GM19035 (cell line): ENCODE measurements at regions not wholly inside any gene's neighbourhood (a gene's known extent, or its start where the extent isn't known, plus 50 kb on each side); places are given as distances from the start of the nearest gene placed in this dataset.
"Not testable (repeated sequence)": the region's sequence is repeated elsewhere in the genome, so short reads cannot be mapped to it uniquely, and the experiment has no call there.

Experiments
- ATAC-seq: cut with Tn5 transposase; IDR thresholded peaks from one replicate; pipeline ENCODE4 v1.9.1; 2021; ENCODE audit not compliant: unreplicated experiment

DNA sequence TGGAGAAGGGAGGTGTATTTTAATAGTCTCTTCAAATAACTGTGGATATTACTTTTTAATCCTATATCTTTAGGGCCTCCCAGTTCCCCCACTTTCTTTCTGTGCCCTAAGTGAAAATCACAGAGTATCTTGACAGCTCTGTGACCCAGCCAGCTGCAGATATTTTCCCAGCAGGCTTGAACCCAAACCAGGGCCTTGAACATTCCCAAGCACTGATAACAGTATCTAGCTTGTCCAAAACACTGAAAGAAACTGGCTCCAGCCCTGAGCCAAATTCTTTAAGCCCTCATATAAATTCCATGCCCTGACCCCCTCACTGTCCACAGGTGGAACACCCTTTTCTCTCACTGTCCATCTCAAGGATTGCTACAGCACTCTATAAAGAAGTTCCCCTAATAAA is 388.1 kb upstream of the CHAC2 start:
- no peak for ATAC-seq

DNA sequence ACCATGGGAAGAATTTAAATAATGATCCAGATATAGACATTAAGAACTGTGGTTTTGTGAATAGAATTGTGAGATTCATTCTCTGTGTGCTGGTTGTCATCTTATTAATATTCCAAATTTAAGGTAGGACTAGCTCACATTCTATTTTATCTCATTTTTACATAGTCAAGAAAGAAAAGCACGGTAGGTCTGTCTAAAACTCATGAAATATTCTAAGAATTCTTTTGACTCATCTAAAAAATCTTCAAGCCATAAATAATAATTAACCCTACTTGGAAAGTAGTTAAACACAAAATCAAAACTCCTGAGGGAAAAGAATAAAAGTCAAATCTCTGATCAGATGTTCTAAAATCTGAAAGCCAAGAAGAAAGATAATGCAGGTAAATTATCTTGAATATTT is 388.8 kb upstream of the CHAC2 start:
- ATAC-seq = no peak

DNA sequence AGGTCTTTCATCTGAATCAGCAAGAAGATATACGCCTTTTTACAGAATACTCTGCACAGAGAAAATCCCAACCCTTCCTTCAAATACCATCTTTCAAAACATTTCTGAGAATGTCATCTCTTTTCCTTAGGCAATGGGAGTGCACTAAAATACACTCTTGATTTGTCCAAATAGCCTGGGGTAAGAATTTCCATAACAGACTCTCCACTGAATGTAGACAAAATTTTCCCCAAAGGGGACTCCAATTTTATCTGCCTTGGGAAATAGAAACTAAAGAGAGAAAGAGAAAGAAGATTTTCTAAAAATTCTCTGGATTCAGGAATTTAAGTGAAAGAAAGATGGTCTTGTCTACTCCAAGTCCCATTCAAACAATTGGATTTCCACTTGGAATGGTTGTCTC is 394.5 kb upstream of the CHAC2 start:
- no peak for ATAC-seq

DNA sequence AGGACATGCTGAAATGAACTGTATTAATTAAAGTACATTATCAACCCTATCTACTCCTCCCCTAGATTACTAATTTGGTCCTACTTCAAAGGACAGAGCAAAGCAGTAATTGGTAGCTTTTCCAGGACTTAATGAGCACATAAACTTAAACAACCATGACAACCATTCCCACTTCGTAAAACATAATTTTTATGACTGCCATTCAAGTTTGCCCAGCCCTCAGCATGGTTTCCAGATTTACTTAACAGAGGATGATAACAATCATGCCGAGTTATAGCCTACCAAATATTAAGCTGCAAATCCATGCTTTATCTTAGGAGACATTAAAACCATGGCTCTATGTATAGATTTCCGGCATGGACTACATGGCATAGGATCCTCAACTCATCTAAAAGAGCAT is 401.1 kb upstream of the CHAC2 start:
- ATAC-seq = no peak

DNA sequence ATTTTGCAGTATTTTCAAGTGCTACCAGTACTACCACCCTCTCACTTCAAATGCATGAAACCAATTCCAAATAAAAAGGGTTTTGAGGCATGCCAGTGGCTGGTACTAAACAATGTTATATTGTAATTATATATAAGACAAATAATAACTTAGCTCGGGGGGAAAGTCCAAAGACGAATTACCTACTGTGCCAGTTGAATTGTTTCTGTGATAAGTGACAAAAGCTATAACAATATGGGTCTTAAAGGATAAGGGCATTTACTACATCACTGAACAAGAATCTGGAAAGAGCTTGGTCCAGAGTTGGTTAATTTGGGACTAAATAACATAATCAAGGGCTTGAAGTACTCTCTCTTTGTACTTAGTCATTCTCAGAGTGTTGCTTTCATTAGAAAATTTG is 404.7 kb upstream of the CHAC2 start:
- no peak for ATAC-seq

DNA sequence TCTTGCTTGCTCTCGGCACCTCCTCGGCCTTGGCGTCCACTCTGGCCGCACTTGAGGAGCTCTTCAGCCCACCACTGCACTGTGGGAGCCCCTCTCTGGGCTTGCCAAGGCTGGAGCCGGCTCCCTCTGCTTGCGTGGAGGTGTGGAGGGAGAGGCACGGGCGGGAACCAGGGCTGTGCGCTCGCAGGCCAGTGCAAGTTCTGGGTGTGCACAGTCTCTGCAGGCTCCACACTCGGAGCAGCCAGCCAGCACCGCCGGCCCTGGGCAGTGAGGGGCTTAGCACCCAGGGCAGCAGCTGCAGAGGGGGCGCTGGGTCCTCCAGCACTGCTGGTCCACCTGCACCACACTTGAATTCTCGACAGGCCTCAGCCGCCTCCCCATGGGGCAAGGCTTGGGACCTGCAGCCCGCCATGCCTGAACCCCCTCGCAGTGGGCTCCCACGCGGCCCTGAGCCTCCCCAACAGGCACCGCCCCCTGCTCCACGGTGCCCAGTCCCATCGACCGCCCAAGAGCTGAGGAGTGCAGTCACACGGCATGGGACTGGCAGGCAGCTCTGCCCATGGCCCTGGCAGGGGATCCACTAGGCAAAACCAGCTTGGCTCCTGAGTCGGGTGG is 411.2 kb upstream of the CHAC2 start:
- ATAC-seq = no peak

DNA sequence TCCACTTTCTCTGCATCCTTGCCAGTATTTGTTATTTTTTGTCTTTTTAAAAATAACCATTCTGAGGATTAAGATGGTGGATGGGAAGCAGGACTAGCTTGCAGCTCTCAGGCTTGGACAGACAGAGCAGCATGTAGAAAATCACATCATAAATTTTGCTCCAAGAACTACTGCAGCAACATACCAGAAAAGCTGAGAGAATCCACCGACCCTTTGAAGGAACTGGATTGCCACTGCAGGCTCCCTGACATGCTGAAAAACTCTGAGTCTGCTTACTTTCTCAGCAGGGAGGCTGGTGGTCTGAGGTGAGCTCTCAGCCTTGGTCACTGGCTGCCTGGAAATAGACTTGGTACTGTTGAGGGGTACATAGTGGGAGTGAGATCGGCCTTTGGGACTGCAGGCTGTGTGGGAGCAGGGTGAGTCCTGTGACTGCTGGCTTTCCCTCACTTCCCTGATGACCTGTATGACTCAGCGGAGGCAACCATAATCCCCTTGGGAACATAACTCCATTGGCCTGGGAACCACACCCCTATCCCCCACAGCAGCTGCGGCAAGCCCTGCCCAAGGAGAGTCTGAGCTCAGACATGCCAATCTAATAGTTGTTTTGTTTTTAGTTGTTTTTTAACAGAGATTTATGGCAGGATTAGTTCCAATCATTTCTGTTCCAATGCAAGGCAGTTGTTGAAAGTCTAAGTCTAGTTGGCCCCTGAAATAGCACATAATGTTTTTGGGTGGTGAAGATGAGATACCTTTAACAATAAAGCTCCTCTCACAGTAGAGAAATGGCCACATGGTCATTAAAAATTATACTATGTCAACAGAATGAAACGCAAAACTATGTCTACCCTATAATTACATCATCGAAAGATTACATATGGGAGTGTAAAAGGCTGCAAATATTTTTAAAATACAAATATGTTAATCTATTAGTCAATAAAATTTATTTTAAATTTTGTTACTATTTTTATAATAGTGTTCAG is 414.2 kb upstream of the CHAC2 start:
- ATAC-seq = no peak

DNA sequence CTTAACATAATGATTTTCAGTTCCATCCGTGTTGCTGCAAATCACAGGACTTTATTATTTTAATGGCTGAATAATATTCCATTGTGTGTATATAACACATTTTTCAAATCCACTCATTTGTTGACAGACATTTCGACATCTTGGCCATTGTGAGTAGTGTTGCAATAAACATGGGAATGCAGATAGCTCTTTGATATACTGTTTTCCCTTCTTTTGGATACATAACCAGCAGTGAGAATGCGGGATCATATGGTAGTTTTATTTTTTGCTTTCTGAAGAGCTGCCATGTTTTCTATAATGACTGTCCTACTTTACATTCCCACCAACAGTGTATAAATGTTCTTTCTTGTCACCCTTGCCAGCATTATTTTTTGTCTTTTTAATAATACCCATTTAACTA is 420.3 kb upstream of the CHAC2 start:
- ATAC-seq = no peak

DNA sequence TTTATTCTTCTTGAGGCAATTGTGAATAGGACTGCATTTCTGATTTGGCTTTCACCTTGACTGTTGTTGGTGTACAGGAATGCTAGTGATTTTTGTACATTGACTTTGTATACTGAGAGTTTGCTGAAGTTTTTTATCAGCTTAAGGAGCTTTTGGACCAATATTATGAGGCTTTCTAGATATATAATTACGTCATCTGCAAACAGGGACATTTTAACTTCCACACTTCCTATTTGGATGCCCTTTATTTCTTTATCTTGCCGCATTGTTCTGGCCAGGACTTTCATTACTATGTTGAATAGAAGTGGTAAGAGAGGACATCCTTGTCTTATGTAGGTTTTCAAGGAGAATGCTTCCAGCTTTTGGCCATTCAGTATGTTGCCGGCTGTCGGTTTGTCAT is 425.4 kb upstream of the CHAC2 start:
- ATAC-seq = no peak

DNA sequence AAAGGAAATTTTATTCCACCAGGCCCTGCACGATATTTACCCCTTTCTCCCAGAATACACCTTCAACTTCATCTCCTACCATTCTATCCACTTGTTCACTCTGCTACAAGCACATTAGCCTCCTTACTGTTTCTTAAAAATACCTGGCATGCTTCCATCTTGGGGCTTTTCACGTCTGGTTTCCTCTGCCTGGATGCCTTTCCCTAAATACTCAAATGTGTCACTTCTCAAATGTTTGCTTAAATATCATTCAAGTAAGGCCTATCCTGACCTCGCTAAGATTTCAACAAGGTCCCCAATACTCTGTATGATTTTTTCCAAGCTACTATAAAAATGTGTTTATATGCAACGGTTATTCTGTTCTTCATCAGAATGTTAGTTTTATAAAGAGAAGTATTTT is 433.0 kb upstream of the CHAC2 start:
- no peak for ATAC-seq

DNA sequence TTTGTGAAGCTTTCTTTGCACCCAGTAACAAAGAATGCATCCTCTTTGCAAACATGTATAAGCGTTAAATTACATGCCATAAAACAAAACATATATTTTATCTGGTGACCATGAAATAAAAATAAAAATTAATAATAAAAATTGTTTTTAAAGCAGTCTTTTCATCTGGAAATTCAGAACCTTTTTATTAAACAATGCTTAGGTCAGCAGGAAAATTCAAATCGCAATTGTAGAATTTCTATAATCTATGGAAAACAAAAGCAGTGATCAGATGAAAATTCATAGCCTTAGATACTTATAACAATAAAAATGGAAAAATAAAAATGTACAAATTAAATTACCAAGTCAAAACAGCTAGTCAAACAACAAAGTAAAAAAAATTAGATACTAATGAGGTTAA is 435.9 kb upstream of the CHAC2 start:
- ATAC-seq = no peak

DNA sequence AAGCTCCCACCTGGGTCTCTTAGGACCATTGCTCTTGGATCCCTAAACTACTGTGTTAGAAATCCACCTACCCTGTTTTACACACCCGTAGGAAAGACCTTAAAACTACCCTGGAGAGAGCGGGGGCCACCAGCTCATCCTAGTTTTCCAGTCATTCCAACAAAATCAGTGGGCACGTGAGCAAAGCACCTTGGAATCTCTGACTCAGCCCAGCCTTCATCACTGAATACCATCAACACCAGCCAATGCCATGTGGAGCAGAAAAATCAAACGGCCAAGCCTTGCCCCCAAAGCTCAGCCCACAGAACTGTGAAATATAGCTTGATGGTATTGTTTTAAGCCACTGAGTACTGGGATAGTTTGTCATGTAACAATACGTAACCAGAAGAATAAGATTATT is 449.7 kb upstream of the CHAC2 start:
- no peak for ATAC-seq

DNA sequence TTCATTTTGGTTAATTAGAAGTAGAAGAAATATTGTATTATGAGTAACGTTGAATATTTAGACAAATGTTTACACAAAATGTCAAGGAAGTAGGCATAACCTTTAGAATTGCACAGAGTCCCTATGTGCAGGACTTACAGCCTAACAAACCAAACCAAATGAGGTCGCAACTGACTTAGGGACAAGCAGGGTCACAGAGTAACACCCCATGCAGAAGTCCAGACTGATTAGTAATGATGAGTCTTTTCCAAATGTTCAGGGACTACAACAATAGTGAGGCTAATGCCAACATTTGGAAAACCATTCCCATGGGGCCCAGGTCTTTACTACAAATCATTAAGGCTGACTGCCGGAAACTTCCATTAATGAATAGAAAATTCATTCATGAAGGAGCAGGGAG is 452.5 kb upstream of the CHAC2 start:
- ATAC-seq = no peak

DNA sequence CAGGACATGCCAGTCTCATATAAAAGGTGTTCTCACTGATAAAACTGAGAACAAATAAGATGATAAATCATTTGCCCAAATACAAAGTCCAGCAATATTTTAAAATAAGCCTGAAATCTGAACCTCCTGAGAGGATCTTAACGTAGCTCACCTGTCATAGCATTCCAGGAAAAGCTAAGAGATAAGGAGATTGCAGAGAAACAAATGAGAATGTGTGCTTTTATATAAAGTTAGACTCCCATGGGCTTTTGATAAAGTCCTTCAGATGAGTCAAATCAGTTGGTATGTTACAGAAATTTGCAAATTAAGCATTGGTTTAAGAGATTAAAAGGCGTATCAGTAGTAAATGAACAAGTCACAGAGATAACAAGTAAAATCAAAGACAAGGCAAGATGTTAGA is 452.9 kb upstream of the CHAC2 start:
- no peak for ATAC-seq

DNA sequence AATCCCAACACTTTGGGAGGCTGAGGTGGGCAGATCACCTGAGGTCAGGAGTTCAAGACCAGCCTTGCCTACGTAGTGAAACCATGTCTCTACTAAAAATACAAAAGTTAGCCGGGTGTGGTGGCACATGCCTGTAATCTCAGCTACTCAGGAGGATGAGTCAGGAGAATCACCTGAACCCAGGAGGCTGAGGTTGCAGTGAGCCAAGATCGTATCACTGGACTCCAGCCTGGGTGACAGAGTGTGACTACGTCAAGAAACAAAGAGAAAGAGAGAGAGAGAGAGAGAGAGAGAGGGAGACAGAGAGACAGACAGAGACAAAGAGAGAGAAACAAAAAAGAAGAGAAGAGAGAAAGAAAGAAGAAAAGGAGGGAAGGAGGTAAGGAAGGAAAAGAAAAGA is 454.0 kb upstream of the CHAC2 start:
- ATAC-seq = not testable (repeated sequence)

DNA sequence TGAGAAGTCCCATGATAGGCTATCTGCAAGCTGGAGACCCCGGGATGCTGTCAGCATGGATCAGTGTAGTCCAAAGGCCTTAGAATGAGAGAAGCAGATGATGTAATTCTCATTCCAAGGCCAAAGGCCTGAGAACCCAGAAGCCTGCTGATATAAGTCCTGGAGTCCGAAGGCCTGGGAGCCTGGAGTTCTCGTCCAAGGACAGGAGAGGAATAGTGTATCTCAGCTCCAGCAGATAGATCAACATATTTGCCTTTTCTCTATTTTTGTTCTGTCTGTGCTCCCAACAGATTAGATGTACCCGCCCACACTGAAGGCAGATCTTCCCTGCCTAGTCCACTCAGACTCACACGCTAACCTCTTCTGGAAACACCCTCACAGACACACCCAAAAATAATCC is 454.9 kb upstream of the CHAC2 start:
- no peak for ATAC-seq

DNA sequence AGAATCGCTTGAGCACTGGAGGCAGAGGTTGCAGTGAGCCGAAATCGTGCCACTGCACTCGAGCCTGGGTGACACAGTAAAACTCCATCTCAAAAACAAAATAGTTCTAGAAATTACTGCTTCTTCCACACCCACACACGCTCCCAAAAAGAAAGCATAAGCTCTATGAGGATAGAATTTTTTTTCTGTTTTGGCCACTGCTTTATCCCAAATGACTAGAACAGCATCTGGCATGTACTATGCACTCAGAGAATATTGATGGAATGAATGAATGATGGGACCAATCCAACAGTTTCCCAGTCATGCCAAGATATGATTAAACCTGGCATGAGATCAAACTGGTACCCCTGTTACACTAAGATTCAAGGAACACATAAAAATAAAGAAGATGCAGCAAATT is 455.4 kb upstream of the CHAC2 start:
- no peak for ATAC-seq

DNA sequence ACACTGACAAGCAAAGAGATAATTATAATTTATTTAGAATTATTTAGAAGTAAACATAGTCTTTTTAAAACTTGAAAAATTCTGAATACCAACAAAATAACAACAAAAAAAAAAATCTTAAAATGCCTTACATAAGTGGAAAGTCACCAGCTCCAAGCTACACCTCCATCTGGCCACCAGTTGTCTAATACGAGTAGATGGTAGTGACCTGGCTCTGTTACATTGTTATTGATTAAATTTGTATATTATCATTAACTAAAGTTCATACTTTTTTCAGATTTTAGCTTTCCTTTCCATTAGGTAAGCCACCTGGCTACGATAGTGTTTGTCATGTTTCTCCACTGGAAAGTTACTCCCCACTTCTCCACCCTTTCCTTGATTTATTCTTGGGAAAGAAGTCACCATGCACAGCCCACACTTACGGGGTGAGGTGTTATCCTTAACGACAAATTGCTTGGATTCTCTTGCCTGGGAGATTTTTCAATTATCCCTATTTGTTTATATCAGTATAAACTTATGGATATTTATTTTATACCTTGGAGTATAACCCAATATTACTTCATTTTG is 464.5 kb upstream of the CHAC2 start:
- no peak for ATAC-seq

DNA sequence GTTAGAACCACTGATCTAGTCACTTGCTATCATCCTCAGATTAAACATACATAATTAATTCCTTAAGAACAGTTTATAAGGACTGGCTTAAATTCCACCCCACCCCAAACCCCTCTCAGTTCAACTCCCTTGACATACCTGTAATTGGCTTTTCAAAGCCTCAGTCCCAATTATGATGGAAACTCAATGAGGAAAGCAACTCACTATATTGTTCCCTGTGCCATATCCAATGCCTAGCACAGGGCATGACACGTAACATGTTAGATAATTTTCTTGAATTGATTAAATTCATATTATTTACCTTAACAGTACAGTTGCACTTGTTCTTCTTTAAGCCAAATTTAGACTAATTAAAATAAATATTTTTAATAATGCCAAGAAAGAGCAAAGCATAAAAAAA is 465.1 kb upstream of the CHAC2 start:
- ATAC-seq = no peak

DNA sequence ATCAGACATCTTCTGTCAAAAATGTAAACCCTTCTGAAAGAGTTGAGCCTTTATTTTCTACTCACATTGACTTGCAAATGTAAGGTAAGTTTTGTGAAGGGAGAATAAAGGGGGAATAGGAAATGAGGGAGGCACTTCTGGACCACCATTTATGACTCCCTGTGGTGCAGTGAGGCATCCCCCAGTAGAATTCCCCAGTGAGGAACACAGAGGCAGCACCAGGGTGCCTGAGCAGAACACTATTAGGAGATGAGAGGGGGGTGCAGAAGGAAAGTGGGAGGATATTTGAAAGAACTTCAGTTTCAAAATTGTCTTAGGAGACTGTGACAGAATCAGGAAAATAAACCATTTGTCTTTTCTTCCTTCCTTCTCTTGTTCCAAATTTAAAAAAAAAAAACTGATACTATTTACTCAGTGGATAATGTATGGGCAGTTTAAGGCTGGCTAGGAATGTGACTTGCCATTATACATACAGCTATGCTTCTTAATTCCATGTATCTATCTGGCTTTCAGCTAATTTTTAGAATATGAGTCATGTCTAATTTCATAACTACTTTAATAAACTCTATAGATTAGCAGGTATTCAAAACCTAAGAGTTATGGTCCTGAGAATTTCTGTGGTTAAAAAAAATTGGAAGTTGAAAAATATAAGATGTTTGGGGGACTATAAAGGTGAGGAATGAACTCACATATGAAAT is 478.1 kb upstream of the CHAC2 start:
- no peak for ATAC-seq

DNA sequence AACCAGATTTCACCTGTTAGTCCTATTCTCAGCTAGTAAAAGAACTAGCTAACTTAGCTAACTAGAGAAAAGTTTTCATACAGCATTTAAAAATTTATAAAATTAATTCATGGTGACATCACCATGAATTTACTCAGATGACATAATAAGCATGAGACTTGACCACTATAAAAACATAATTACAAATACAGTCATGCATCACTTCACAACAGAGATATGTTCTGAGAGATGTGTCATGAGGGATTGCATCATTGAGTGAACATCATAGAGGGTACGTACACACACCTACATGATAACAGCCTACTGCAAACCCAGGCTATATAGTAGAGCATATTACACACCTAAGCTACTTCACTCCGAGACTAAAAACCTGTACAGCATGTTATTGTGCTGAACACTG is 481.3 kb upstream of the CHAC2 start:
- ATAC-seq = no peak

DNA sequence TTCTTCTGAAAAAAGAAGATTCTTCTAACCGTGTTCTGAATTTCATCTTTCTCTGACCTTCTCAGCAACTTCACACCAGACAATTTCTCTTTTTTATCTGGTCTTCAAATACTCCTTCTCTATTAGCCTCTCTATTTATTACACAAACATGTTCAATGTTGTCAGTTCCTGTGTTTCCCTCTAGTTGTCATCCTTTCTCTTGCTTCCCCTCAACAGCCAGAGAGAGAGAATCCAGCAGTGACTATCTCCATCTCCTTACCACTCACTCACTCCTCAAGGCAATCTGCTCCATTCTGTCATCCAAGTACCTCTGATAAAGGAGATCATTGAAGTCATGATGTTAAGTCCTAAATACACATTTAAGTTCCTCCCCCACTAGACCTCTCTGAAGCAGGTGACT is 491.9 kb upstream of the CHAC2 start:
- no peak for ATAC-seq
